ENCODE measurements at regions not wholly inside any gene's neighbourhood (a gene's known extent, or its start where the extent isn't known, plus 50 kb on each side); places are given as distances from the start of the nearest gene placed in this dataset.

- TF ChIP-seq POLR2A (IDR thresholded peaks at IDR 0.05) = no peak
- TF ChIP-seq CTCF (IDR thresholded peaks at IDR 0.05) = no peak
Measured at GRCh38 chr3:6455031-6455430, 405.9 kb upstream of the GRM7 start.
